Urothelium cell line (cell line): ENCODE measurements at regions not wholly inside any gene's neighbourhood (a gene's known extent, or its start where the extent isn't known, plus 50 kb on each side); places are given as distances from the start of the nearest gene placed in this dataset.
A peak's percentile ranks its signal among the peaks of the same experiment; 100 is the strongest.

Experiments
- DNase-seq: peaks from one replicate; pipeline ENCODE4 v3.0.0; 2011; ENCODE audit warnings: low spot score, mixed read lengths
- FAIRE-seq: peaks from 2 replicates; lab custom pipeline; 2011; peaks lifted over from hg19 to GRCh38; lab: Jason Lieb, UNC

- FAIRE-seq = no peak
- DNase-seq = no peak
These were observed 98.8 kb downstream of the GCNT1 start for GRCh38 chr9:76557674-76558225.

GRCh38 chr9:76558465-76558864 lies 99.5 kb downstream of the GCNT1 start:
- DNase-seq = no peak
- no peak for FAIRE-seq

- FAIRE-seq = no peak
These were observed 100.3 kb downstream of the GCNT1 start for GRCh38 chr9:76559286-76559685.

GRCh38 chr9:76560481-76560922 lies 101.5 kb downstream of the GCNT1 start:
- DNase-seq = peak; percentile 62
- FAIRE-seq = no peak

More at GRCh38 chr9:76559286-76559685, 100.3 kb downstream of the GCNT1 start:
- no peak for DNase-seq

- no peak for FAIRE-seq
- no peak for DNase-seq
These were observed 102.2 kb downstream of the GCNT1 start for GRCh38 chr9:76561050-76561713.
